Activated T-cell treated with anti-CD3 and anti-CD28 coated beads, Interleukin-2, amount 50 U/mL, for 48 hours (primary cell): ENCODE measurements at regions not wholly inside any gene's neighbourhood (a gene's known extent, or its start where the extent isn't known, plus 50 kb on each side); places are given as distances from the start of the nearest gene placed in this dataset.

Experiments
- DNase-seq, 2 experiments: peaks; one replicate each; pipeline ENCODE4 v3.0.0-alpha.2; 2020

DNA sequence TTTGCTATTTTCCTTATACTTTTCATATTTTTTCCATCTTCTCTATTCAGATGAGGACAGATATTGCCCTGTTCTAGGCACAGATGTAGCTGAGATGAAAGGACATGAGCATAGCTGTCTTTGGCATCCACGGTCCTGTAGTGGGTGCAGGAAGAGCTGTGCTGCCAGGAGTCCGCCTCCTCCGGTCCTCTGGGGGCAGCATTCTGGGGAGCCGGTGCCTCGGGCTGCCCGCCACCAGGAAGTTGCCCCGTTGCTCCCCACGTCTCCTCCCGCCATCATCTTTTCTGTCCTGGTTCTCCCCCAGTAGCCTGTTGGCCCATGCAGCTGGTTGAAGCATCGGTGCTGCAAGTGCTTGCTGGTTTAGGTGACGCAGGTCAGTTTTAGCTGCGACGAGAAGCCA, 170.0 kb upstream of the IRX4 start:
- DNase-seq, result no peak

DNA sequence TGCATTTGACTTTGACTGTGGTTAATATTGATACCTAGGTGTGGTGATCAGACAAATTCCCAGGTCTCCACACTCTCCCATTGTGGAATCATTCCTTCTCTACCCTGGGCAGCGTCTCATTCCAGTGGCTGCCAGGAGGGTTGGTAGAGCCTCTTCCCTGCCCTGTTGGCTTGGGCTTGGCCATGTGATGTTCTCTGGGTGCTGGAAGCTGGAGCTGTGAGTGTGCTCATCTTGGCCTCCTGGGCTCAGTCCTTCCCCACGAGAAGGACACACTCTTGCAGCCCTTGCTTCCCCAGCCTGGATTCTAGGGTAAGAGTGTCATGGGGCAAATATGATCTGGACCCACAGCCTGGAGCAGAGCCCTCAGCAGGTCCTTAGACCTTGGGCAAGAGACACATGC, 167.2 kb upstream of the IRX4 start:
- no peak for DNase-seq

GRCh38 chr5:2048664-2049063, 165.9 kb upstream of the IRX4 start:
- DNase-seq, result no peak

GRCh38 chr5:2047341-2047927, 164.7 kb upstream of the IRX4 start:
- no peak for DNase-seq

DNA sequence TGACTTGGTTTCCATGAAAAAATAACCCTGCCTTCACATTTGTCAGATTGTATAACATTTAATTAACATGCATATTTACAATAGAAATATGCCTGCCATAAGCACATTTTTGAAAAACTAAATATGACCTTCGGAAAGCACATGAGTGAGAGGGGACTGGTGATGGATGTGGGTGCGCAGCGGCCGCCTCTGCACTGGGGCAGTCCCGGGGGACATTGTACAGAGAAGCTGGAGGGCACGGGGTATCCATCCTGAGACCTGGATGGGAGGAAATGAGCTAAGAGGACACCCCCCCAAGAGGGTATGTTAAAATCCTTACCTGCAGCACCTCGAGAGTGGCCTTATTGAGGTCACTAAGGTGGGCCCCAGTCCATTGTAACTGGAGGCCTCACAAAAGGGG, 161.3 kb upstream of the IRX4 start:
- no peak for DNase-seq

DNA sequence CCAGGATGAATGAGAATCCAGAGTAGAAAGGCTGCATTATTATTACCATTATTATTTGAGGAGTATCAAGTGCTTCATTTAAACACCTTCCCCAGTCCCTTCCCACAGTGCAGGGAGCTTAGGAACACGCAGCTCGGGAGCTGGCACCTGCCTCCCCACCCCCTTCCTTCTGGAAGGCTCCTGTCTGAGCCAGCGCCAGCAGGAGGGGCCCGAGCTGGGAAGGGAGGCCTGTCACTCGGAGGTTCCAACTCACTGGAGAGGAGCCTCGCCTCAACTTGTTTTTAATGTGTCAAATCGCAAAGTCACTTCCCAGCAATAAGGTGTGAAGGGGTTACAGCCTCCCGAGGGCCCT, 156.4 kb upstream of the IRX4 start:
- DNase-seq, result no peak

- DNase-seq, result peak; percentile 71 to 78
Measured at GRCh38 chr5:2038321-2039179, 155.8 kb upstream of the IRX4 start.

GRCh38 chr5:2036885-2037284, 154.2 kb upstream of the IRX4 start:
- DNase-seq, result no peak

DNA sequence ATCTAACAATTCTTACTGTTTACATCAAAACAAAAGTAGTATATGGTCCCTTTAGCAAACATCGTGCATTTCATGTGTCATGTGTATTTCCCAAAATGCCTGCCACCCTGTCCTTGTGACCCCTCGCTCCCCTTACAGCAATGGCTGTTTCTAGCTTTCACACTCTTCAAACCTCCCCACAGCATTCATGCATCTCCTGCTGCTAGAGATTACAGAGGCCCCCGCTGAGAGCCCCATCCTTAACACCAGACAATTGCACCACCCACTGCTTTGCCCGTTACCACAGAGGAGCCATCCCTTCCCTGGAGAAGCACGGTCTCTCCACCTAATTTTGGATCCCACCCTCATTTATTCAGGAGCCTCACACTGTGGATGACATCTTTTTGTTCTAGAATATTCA, 149.7 kb upstream of the IRX4 start:
- no peak for DNase-seq

DNA sequence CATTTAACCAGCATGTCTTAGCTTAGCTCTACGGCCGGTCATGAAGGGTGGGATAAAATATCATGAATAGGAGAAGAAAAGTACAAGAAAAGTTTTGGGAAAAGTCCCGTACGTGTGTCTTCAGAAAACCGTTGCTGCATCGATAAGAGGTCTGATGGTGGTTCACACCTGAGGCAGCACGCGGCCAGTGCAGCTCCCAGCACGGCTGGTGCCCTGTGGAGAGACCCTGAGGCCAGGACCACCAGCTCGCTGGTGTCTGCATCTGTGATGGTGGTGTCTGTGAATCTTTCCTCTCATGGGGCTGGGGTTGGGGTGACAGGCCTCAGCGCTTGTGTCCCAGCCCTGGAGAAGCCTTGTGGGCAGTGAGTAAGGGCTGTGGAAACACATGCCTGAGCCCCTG, 148.9 kb upstream of the IRX4 start:
- DNase-seq, result no peak

GRCh38 chr5:2030131-2030530, 147.4 kb upstream of the IRX4 start:
- DNase-seq, result no peak

DNA sequence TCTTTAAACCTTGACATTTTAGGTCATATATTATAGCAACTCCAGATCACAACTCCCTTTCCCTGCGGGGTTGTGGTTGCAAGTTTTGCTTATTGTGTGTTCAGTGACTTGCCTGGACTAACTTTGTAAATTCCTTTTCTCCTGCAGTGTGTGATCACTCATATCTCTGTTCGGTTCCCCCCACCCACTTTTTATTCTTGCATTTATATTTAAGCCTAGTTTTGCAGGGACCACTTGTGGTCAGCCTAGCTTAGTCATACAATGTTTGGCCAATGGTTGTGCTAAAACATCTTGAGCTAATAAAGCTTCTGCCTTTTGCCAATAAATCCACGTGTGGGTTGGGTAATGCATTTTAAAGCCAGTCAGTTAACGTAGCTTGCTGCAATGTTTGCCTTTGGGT, 146.5 kb upstream of the IRX4 start:
- DNase-seq, result no peak

DNA sequence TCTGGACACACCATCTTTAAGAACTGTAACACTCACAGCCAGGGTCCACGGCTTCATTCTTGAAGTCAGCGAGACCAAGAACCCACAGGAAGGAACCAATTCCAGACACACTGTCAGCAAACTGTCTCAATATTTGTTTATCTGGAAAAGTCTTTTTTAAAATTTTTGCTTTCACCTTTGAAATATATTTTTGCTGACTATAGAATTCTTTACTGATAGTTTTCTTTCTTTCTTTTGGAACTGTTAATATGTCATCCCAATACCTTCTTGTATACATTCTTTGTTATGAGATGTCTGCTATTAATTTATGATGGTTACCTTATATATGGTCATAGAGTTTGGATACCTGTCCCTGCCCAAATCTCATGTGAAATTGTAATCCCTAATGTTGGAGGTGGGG, 145.1 kb upstream of the IRX4 start:
- DNase-seq, result no peak

GRCh38 chr5:2024986-2025721, 142.4 kb upstream of the IRX4 start:
- no peak for DNase-seq

DNA sequence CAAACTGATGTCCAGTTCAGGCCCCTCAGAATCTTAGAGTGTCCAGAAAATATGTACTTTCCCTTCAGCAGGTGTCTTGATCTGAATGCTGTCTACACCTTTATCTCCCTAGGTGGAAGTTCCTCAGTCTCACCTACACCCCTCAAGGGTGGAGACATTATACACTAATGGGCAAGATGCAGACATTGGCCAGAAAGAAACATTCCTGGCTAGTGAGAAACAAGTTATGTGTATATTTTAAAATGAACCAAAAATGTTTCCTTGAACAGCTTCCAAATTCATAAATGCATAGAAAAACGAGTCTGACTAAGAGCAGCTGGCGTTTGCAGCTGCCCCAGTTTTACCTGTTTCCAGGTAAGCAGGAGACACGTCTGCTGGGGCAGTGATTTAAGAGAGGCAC, 140.5 kb upstream of the IRX4 start:
- no peak for DNase-seq

DNA sequence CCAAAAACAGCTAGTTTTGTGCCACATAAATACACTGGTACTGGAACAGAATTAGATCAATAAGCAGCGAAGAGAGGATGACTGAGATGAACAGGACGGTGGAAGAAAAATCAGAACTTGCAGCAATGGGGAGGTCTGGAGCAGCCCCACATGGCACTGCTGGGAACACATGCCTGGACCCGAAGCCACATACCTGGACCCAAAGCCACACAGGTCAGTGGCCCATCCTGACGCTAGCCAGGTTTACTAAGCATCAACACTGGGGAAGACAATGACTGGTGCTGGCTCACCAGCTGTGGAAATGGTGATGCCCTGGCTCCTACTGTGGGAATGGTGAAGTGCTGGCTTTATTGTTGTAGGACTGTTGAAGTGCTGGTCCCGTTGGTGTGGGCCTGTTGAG, 139.7 kb upstream of the IRX4 start:
- no peak for DNase-seq

- DNase-seq, result no peak
Measured at GRCh38 chr5:2021484-2022176, 138.9 kb upstream of the IRX4 start.

- DNase-seq, result no peak
Measured at GRCh38 chr5:2020730-2021129, 138.0 kb upstream of the IRX4 start.

DNA sequence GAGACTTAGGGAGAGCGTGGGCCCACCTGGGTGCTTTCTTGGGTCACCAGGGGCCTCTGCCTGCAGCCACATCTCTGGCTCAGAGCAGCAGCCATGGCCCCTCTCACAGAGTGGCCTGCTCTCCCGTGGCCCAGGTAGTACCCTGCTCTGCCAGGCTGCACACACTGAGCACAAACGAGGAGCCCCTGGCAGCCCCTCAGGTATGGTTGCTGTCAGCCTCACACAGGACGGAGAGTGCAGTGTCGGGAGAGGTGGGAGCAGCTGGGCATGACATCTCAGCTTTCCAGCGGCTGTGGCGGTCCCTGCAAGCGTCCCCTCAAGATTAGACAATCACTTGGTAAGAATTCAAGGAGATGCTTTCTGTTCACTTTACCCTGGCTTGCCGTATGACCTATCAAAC, 137.0 kb upstream of the IRX4 start:
- no peak for DNase-seq

DNA sequence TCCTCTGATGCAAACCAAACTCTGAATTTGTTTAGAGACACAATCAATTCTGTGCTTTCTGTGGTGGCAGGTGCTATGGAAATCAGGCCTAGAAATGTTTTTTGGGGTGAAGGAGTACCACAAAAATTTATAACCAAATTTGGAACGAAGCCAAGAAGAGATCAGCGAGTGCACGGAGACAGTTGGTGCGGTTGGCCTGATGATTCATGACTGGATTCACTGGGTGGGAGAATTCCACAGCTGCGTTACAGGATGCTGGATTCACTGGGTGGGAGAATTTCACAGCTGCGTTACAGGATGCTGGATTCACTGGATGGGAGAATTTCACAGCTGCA, 135.6 kb upstream of the IRX4 start:
- no peak for DNase-seq

DNA sequence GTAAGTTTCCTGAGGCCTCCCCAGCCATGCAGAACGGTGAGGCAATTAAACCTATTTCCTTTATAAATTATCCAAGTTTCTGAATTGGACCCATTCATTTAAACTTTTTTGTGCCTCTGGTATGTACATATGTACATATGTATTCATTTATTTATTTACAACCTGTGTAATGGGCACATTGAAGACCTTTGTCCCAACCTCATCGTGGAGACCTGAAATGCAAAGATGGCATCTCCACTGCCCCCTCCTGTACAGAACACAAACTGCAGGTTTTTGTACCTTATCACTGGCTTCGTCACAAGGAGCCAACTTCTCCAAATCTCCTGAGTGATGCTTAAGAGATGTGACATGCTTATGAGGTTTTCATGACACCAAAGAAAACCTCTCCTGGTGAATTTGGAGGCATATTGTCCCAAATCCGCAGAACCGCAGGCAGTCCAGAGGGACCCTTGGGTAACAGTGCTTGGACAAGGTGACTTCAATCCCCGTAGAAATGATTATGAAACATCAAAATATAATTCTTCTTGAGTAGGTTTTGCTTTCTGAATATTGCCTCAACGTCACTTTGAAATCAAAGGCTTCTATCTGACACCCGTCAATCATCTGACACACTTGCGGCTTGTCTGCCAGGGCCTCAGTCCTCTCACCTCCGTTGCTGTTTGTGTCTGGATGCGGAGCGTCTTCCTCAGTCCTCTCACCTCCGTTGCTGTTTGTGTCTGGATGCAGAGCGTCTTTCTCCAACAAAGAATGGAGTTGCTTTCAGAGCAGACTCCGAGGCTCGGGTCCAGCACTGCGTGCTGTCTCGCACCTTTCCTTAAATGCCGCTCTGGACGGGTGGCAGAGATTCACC, 135.0 kb upstream of the IRX4 start:
- peak; percentile 37 to 45 for DNase-seq

DNA sequence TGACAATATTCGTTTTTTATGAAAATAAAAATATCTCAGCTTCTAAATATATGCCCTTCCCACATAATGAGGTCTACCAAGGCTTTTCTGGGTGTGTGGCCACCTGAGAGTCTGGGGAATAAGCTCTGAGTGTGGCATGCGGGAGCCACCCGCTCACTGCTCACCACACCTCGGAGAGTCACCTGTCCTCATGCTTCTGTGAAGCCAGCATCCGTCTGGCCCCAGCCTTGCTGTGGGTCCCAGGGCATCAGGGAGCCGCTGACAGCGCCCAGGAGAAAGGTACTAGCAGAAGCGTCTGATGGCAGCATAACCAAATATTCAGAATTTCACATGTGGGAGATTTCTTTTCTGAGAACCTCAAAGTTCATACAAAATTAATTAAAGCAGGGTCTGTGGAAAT, 133.2 kb upstream of the IRX4 start:
- DNase-seq, result no peak
